ENCODE measurements at regions not wholly inside any gene's neighbourhood (a gene's known extent, or its start where the extent isn't known, plus 50 kb on each side); places are given as distances from the start of the nearest gene placed in this dataset.

DNA sequence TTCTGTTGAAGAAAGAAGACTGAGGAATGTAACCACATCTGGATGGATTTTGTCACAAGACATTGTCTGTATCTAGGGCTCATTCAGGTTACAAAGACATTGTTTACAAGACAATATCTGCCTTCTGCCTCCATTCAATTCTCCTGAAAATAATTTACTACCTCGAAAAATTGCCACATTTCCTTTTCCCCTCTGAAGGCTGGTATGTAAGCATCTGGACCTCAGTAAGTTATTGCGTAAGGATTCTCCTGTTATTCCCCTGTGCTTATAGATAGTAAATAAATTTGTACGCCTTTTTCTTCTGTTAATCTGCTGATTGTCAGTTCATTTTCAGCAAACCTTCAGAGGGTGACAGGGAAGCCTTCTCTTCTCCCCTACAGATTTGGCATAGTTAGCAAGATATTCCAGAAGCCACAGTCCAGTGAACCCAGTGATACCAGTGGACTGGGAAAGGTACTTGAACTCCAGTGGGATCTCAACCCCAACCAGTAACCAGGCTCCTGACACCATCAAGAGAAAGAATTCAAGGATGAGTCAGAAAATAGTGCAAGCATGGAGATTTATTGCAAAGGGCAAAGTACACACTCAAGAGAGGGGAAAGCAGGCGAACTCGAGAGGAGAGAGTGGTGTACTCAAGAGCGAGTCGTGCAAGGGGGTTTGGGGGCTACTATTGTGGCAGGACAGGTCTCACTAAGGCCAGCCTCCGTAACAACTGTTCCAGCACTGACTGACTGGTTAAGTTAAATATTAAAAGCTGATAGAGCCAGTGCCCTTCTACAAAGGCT is 706.9 kb upstream of the GHITM start:
- H3K9me3 ChIP-seq: peaks cover 0 to 8% of the 10 kb centered on the region in 2 donors
- H3K36me3 ChIP-seq: no peaks in the 10 kb centered on the region
- TF ChIP-seq, protein P1, sequence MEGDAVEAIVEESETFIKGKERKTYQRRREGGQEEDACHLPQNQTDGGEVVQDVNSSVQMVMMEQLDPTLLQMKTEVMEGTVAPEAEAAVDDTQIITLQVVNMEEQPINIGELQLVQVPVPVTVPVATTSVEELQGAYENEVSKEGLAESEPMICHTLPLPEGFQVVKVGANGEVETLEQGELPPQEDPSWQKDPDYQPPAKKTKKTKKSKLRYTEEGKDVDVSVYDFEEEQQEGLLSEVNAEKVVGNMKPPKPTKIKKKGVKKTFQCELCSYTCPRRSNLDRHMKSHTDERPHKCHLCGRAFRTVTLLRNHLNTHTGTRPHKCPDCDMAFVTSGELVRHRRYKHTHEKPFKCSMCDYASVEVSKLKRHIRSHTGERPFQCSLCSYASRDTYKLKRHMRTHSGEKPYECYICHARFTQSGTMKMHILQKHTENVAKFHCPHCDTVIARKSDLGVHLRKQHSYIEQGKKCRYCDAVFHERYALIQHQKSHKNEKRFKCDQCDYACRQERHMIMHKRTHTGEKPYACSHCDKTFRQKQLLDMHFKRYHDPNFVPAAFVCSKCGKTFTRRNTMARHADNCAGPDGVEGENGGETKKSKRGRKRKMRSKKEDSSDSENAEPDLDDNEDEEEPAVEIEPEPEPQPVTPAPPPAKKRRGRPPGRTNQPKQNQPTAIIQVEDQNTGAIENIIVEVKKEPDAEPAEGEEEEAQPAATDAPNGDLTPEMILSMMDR (IDR thresholded peaks at IDR 0.05): no peak
- no peak overlapping the region for H3K4me3 ChIP-seq
- H3K27ac ChIP-seq: no peak overlapping the region
- H3K4me1 ChIP-seq: no peaks in the 10 kb centered on the region
- H3K27me3 ChIP-seq: no peaks in the 10 kb centered on the region
- no peak for DNase-seq (ENCODE audit: low spot score)

DNA sequence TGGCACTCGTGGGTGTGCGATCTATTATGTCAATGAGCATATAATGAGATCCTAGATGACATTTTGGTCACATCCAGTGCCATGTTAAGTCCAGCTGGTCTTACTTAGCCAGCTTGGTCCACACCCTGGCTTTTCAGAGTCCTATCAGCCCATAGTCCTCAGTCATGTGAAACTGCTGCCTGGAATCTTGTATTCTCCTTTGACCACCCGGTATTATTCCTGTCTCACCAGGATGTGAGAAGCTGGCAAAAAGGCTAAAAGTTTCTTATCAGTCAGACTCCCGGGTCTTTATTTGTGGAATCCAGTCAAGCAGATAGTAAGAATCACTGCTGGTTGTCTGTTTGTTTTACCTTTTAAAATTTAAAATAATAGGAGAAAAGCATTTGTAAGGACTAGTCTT is 705.6 kb upstream of the GHITM start:
- no peaks in the 10 kb centered on the region for H3K36me3 ChIP-seq
- DNase-seq (ENCODE audit: low spot score): no peak
- no peak overlapping the region for H3K4me3 ChIP-seq
- H3K4me1 ChIP-seq: no peaks in the 10 kb centered on the region
- H3K27me3 ChIP-seq: no peaks in the 10 kb centered on the region
- TF ChIP-seq, protein P1 (IDR thresholded peaks at IDR 0.05): no peak
- H3K27ac ChIP-seq: no peak overlapping the region
- H3K9me3 ChIP-seq: peaks cover 0 to 8% of the 10 kb centered on the region in 2 donors

DNA sequence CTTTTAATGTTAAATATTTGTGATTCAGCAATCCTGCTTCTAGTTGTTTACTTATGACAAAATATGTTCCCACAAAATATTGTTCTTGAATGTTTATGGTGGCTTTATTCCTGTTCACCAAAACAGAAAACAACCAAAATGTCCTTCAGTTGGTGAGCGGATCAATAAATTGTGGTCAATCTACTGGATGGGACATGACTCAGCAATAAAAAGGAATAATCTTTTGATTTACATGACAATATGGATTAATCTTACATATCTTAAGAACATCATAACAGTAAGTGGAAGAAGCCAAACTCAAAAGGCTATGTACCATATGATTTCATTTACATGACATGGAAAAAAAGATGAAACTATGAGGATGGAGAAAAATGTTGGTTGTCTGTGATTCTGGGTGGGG is 691.3 kb upstream of the GHITM start:
- Histone ChIP-seq H3K9me3 (no peaks in the 10 kb centered on the region), H3K4me1 (no peaks in the 10 kb centered on the region), H3K27ac (no peak overlapping the region), H3K27me3 (no peaks in the 10 kb centered on the region), H3K36me3 (no peaks in the 10 kb centered on the region), H3K4me3 (no peak overlapping the region)
- DNase-seq (ENCODE audit: low spot score): no peak
- TF ChIP-seq, protein P1 (IDR thresholded peaks at IDR 0.05): no peak

DNA sequence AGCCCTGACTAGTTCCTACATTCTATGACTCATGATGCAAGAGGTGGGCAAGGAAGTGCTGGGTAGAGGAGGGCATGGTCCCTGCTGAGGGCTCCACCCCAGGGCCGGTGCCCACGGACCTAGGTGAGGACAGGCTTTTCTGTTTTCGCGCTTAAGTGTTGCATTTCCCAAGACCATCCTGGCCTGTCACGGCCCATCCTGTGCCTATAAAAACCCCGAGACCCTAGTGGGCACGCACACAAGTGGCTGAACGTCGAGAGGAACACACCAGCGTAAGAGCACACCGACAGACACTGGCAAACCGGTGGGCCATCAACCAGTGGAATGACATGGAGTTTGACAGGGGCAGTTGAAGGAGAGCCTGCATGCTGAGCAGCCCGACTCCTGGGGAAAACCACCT is 680.7 kb upstream of the GHITM start:
- Histone ChIP-seq H3K27me3 (no peaks in the 10 kb centered on the region), H3K27ac (no peak overlapping the region), H3K36me3 (no peaks in the 10 kb centered on the region), H3K9me3 (no peaks in the 10 kb centered on the region), H3K4me3 (no peak overlapping the region), H3K4me1 (no peaks in the 10 kb centered on the region)
- no peak for DNase-seq (ENCODE audit: low spot score)
- TF ChIP-seq, protein P1 (IDR thresholded peaks at IDR 0.05): no peak

DNA sequence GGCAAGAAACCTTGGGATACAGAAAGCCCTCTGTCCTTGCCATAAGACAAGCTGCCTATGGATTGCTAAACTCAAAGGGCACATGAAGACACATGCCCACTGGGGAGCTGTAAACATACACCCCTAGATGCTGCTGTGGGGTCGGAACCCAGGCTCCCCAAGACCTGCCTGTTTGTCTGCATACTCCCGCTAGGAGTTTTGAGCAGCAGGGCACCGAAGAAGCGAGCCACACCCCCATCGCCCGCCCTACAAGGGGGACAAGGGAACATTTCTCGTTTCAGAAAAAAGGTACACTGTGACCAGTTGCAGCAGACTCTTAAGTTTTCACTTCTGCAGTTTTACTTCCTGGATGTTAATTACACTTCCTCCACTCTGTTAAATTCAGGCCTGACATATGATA is 680.2 kb upstream of the GHITM start:
- no peak overlapping the region for H3K27ac ChIP-seq
- no peak overlapping the region for H3K4me3 ChIP-seq
- TF ChIP-seq, protein P1 (IDR thresholded peaks at IDR 0.05): no peak
- H3K36me3 ChIP-seq: no peaks in the 10 kb centered on the region
- H3K27me3 ChIP-seq: no peaks in the 10 kb centered on the region
- no peaks in the 10 kb centered on the region for H3K9me3 ChIP-seq
- DNase-seq (ENCODE audit: low spot score): no peak
- no peaks in the 10 kb centered on the region for H3K4me1 ChIP-seq
